ENCODE measurements at regions not wholly inside any gene's neighbourhood (a gene's known extent, or its start where the extent isn't known, plus 50 kb on each side); places are given as distances from the start of the nearest gene placed in this dataset.

GRCh38 chr11:82270870-82271269 is 462.8 kb downstream of the FAM181B start:
- TF ChIP-seq CTCF (IDR thresholded peaks at IDR 0.05; ENCODE audit: low read depth, low read length) = no peak
- DNase-seq (ENCODE audit: extremely low read depth, low read depth) = no peak

GRCh38 chr11:82268627-82269026 is 465.0 kb downstream of the FAM181B start:
- no peak for DNase-seq (ENCODE audit: extremely low read depth, low read depth)
- no peak for TF ChIP-seq CTCF (IDR thresholded peaks at IDR 0.05; ENCODE audit: low read depth, low read length)

- DNase-seq (ENCODE audit: extremely low read depth, low read depth) = no peak
Observed at GRCh38 chr11:82267186-82267585, 466.5 kb downstream of the FAM181B start.

GRCh38 chr11:82261367-82261766 is 472.3 kb downstream of the FAM181B start:
- no peak for DNase-seq (ENCODE audit: extremely low read depth, low read depth)
- TF ChIP-seq CTCF (IDR thresholded peaks at IDR 0.05; ENCODE audit: low read depth, low read length) = no peak

More at GRCh38 chr11:82267186-82267585, 466.5 kb downstream of the FAM181B start:
- no peak for TF ChIP-seq CTCF (IDR thresholded peaks at IDR 0.05; ENCODE audit: low read depth, low read length)

GRCh38 chr11:82250047-82250446 is 483.6 kb downstream of the FAM181B start:
- TF ChIP-seq CTCF (IDR thresholded peaks at IDR 0.05; ENCODE audit: low read depth, low read length) = no peak
- no peak for DNase-seq (ENCODE audit: extremely low read depth, low read depth)

- DNase-seq (ENCODE audit: extremely low read depth, low read depth) = no peak
- TF ChIP-seq CTCF (IDR thresholded peaks at IDR 0.05; ENCODE audit: low read depth, low read length) = no peak
Observed at GRCh38 chr11:82246926-82247325, 486.7 kb downstream of the FAM181B start.

- DNase-seq (ENCODE audit: extremely low read depth, low read depth) = no peak
Observed at GRCh38 chr11:82239498-82239897, 494.2 kb downstream of the FAM181B start.

More at GRCh38 chr11:82239498-82239897, 494.2 kb downstream of the FAM181B start:
- TF ChIP-seq CTCF (IDR thresholded peaks at IDR 0.05; ENCODE audit: low read depth, low read length) = no peak

Data from AG09319 (cell line).